ENCODE measurements at regions not wholly inside any gene's neighbourhood (a gene's known extent, or its start where the extent isn't known, plus 50 kb on each side); places are given as distances from the start of the nearest gene placed in this dataset.

DNA sequence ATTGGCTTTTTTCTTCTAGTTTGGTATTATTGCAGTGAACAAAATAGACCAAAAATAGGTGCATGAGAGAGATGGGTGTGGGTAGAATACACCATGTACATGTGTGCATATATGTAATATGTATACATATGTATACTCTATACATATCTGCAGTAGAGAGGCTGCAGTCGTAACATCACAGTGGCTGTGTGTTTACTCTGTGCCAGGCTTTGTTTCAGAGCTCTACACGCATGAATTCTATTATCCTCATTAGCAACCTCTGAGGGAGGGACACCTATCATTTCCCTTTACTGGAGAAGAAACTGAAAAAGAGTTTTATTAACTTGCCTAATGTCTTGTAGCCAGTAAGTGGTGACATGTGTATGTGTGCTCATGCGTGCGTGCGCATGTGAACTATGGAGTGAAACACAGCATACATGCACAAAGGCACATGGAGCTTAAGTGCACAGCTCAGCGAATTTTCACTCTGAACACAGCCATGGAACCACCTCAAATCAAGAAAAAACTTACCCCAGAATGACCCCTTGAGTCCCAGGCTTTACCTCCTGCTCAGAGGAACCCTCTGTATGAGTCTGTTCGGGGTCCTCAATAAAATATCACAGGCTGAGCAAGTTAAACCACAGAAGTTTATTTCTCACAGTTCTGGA is 452.5 kb downstream of the CDH26 start:
- H3K27me3 ChIP-seq (ENCODE audit: control insufficient read depth, insufficient read depth, low read length), result no peaks in the 10 kb centered on the region
- DNase-seq (ENCODE audit: low read depth) (no peak), FAIRE-seq (peak; percentile 32)
- H3K36me3 ChIP-seq (ENCODE audit: control insufficient read depth, insufficient read depth, low read length), result no peaks in the 10 kb centered on the region
- H3K4me3 ChIP-seq (ENCODE audit: low read depth, low read length), result no peak overlapping the region
- TF ChIP-seq, protein P1, sequence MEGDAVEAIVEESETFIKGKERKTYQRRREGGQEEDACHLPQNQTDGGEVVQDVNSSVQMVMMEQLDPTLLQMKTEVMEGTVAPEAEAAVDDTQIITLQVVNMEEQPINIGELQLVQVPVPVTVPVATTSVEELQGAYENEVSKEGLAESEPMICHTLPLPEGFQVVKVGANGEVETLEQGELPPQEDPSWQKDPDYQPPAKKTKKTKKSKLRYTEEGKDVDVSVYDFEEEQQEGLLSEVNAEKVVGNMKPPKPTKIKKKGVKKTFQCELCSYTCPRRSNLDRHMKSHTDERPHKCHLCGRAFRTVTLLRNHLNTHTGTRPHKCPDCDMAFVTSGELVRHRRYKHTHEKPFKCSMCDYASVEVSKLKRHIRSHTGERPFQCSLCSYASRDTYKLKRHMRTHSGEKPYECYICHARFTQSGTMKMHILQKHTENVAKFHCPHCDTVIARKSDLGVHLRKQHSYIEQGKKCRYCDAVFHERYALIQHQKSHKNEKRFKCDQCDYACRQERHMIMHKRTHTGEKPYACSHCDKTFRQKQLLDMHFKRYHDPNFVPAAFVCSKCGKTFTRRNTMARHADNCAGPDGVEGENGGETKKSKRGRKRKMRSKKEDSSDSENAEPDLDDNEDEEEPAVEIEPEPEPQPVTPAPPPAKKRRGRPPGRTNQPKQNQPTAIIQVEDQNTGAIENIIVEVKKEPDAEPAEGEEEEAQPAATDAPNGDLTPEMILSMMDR (IDR thresholded peaks at IDR 0.05; ENCODE audit: insufficient read depth, low read length, severe bottlenecking), result no peak

DNA sequence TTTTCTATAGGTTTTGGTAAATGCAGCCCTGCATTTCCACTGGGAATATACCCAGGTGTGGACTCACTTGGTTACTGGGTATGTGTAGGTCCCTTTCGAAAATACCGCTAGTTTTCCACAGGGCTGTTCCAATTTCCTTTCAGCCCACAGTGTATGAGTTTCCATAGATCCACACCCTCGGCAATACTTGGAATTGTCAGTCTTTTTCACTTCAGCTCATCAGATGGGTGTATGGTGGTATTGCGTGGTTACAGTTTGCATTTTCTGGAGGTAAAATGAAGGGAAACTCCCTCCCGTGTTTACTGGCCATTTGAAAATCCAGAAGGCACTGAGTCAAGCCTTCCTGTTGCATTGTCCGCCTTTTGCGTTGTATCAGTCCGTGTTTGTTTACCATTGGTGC is 453.6 kb downstream of the CDH26 start:
- no peaks in the 10 kb centered on the region for H3K36me3 ChIP-seq (ENCODE audit: control insufficient read depth, insufficient read depth, low read length)
- DNase-seq (ENCODE audit: low read depth) (no peak), FAIRE-seq (no peak)
- H3K4me3 ChIP-seq (ENCODE audit: low read depth, low read length), result no peak overlapping the region
- TF ChIP-seq, protein P1 (IDR thresholded peaks at IDR 0.05; ENCODE audit: insufficient read depth, low read length, severe bottlenecking), result no peak
- H3K27me3 ChIP-seq (ENCODE audit: control insufficient read depth, insufficient read depth, low read length), result no peaks in the 10 kb centered on the region

DNA sequence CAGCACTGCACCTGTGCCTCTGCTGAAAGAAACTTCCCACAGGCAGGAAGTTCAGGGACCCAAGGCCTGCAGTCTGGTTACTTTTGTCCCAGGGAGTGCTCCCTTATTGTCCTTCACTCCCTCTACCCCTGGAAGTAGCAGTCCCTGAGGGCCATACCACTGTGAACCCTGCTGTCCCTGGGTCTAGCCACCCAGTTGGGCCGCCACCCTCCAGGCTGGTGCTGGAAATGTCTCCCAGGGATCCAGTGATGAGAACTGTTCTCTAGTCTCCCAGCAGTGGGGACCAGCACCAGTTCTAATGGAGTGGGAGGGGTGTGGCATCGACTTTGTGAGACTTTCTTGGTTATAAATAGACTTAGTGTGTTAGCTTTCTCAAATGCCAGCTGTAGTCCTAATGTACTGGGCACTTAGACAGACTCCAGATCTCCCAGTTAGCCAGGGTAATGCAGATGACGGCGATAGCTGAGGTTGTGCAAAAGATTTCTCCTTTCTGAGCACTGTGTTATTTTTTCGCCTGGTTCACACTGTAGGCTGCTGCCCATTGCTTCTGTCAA is 462.5 kb downstream of the CDH26 start:
- TF ChIP-seq, protein P1 (IDR thresholded peaks at IDR 0.05; ENCODE audit: insufficient read depth, low read length, severe bottlenecking), result no peak
- H3K4me3 ChIP-seq (ENCODE audit: low read depth, low read length), result no peak overlapping the region
- H3K27me3 ChIP-seq (ENCODE audit: control insufficient read depth, insufficient read depth, low read length), result no peaks in the 10 kb centered on the region
- DNase-seq (ENCODE audit: low read depth) (no peak), FAIRE-seq (peak; percentile 62)
- H3K36me3 ChIP-seq (ENCODE audit: control insufficient read depth, insufficient read depth, low read length), result no peaks in the 10 kb centered on the region

DNA sequence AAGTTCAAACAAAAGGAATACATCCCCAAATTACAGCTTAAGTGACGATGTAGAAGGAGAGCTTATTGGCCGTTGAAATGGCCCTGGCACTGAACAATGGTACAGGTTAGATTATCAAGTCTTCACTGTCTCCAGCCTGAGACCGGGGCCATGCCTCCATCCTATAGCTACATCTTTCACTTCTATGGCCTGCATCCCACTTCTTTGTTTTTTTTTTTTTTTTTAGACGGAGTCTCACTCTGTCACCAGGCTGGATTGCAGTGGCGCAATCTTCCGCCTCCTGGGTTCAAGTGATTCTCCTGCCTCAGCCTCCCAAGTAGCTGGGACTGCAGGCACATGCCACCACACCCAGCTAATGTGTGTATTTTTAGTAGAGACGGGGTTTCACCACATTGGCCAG is 464.6 kb downstream of the CDH26 start:
- H3K36me3 ChIP-seq (ENCODE audit: control insufficient read depth, insufficient read depth, low read length), result no peaks in the 10 kb centered on the region
- no peak for FAIRE-seq
- no peak for DNase-seq (ENCODE audit: low read depth)
- H3K4me3 ChIP-seq (ENCODE audit: low read depth, low read length), result no peak overlapping the region
- H3K27me3 ChIP-seq (ENCODE audit: control insufficient read depth, insufficient read depth, low read length), result no peaks in the 10 kb centered on the region
- TF ChIP-seq, protein P1 (IDR thresholded peaks at IDR 0.05; ENCODE audit: insufficient read depth, low read length, severe bottlenecking), result no peak

DNA sequence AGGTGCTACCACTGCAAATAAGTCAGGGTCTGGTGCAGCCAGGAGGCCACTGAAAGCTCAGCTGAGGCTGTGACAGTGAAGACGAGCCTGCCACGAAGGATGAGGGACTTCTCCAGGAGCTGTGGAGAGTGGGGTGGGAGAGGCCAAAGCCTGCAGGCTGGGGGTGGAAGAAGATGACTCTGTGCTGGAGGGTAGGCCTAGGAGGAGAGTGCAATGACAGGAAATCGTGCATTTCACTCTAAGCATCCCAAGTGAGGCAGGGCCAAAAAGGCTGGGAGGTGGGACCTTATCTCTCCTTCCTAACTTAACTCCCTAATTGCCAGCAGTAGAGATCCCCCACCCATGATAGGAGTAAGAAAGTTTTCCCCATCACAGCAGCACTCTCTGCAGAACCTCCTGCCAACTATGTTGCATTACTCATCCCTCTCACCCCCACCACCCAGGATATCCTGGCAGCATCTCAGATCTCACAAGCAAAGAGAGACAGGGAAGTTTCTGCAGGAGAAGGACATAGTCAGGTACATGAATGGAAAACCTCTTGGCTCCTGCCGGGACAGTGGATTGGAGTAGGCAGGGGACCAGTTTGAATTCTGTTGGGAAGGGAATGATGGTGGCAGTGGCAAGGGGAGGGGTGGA is 466.2 kb downstream of the CDH26 start:
- DNase-seq (ENCODE audit: low read depth) (no peak), FAIRE-seq (no peak)
- Histone ChIP-seq H3K4me3 (ENCODE audit: low read depth, low read length) (no peak overlapping the region), H3K27me3 (ENCODE audit: control insufficient read depth, insufficient read depth, low read length) (no peaks in the 10 kb centered on the region), H3K36me3 (ENCODE audit: control insufficient read depth, insufficient read depth, low read length) (no peaks in the 10 kb centered on the region)
- TF ChIP-seq, protein P1 (IDR thresholded peaks at IDR 0.05; ENCODE audit: insufficient read depth, low read length, severe bottlenecking), result no peak
